ENCODE measurements at regions not wholly inside any gene's neighbourhood (a gene's known extent, or its start where the extent isn't known, plus 50 kb on each side); places are given as distances from the start of the nearest gene placed in this dataset.

- H3F3A ChIP-seq (ENCODE audit: insufficient read depth, low read length, poor library complexity, severe bottlenecking), result no peaks in the 10 kb centered on the region
- H2AFZ ChIP-seq (ENCODE audit: low read depth, low read length), result no peak overlapping the region
- H3K4me2 ChIP-seq (ENCODE audit: low read length), result no peak overlapping the region
- H3K9me2 ChIP-seq (ENCODE audit: insufficient read depth, low read length), result no peaks in the 10 kb centered on the region
- H3K36me3 ChIP-seq (ENCODE audit: insufficient read depth, low read length), result no peaks in the 10 kb centered on the region
- no peak for TF ChIP-seq EP300 (conservative IDR thresholded peaks at IDR 0.05; ENCODE audit: poor library complexity, severe bottlenecking)
- TF ChIP-seq REST (IDR thresholded peaks at IDR 0.05; ENCODE audit: borderline replicate concordance), result no peak
- no peak for TF ChIP-seq POLR2AphosphoS5 (IDR thresholded peaks at IDR 0.05)
- no peaks in the 10 kb centered on the region for H3K79me2 ChIP-seq (replicated peaks; ENCODE audit: insufficient read depth, low read length)
- H3K27ac ChIP-seq (ENCODE audit: low read length), result no peak overlapping the region
- no peaks in the 10 kb centered on the region for H4K20me1 ChIP-seq (ENCODE audit: insufficient read depth)
- H3K9ac ChIP-seq (ENCODE audit: low read length), result no peak overlapping the region
- no peak overlapping the region for H3K4me3 ChIP-seq (ENCODE audit: low read length)
- H3K27me3 ChIP-seq (ENCODE audit: insufficient read depth, low read depth, low read length), result no peaks in the 10 kb centered on the region
- no peaks in the 10 kb centered on the region for H3K9me3 ChIP-seq (ENCODE audit: low read length)
Observed at GRCh38 chr7:145152589-145152988, 316.7 kb upstream of the TPK1 start.

- Histone ChIP-seq H3F3A (ENCODE audit: insufficient read depth, low read length, poor library complexity, severe bottlenecking) (no peaks in the 10 kb centered on the region), H3K9ac (ENCODE audit: low read length) (no peak overlapping the region), H3K27me3 (ENCODE audit: insufficient read depth, low read depth, low read length) (no peaks in the 10 kb centered on the region), H3K4me2 (ENCODE audit: low read length) (no peak overlapping the region), H4K20me1 (ENCODE audit: insufficient read depth) (no peaks in the 10 kb centered on the region), H3K79me2 (replicated peaks; ENCODE audit: insufficient read depth, low read length) (no peaks in the 10 kb centered on the region), H2AFZ (ENCODE audit: low read depth, low read length) (no peak overlapping the region), H3K9me3 (ENCODE audit: low read length) (no peaks in the 10 kb centered on the region), H3K4me3 (ENCODE audit: low read length) (no peak overlapping the region), H3K36me3 (ENCODE audit: insufficient read depth, low read length) (no peaks in the 10 kb centered on the region), H3K9me2 (ENCODE audit: insufficient read depth, low read length) (no peaks in the 10 kb centered on the region), H3K27ac (ENCODE audit: low read length) (no peak overlapping the region)
- no peak for TF ChIP-seq EP300 (conservative IDR thresholded peaks at IDR 0.05; ENCODE audit: poor library complexity, severe bottlenecking)
- TF ChIP-seq SMC3 (conservative IDR thresholded peaks at IDR 0.05; ENCODE audit: poor library complexity), result no peak
- no peak for TF ChIP-seq REST (IDR thresholded peaks at IDR 0.05; ENCODE audit: borderline replicate concordance)
- TF ChIP-seq CTCF (IDR thresholded peaks at IDR 0.05; ENCODE audit: poor library complexity, severe bottlenecking), result no peak
Observed at GRCh38 chr7:145151676-145152075, 315.8 kb upstream of the TPK1 start.

Data from neural cell (in vitro differentiated cells).